Keratinocyte (primary cell): ENCODE measurements at regions not wholly inside any gene's neighbourhood (a gene's known extent, or its start where the extent isn't known, plus 50 kb on each side); places are given as distances from the start of the nearest gene placed in this dataset.
"Not testable (repeated sequence)": the region's sequence is repeated elsewhere in the genome, so short reads cannot be mapped to it uniquely, and the experiment has no call there.

Experiments
- DNase-seq: peaks from one replicate; pipeline ENCODE4 v3.0.0-alpha.2; 2011; ENCODE audit warnings: low read depth, missing footprints, low spot score
- FAIRE-seq: peaks from 2 replicates; lab custom pipeline; 2011; peaks lifted over from hg19 to GRCh38; lab: Jason Lieb, UNC
- H2AFZ ChIP-seq: 2 replicates; pipeline ENCODE4 v1.6.0; 2012; ENCODE audit warnings: low read length, control low read depth, inconsistent platforms; ENCODE audit not compliant: control insufficient read depth
- H3K27ac ChIP-seq: 2 replicates; pipeline ENCODE4 v1.5.1; 2011; ENCODE audit warnings: low read length; ENCODE audit not compliant: control insufficient read depth, insufficient read depth
- H3K27me3 ChIP-seq: 3 replicates; pipeline ENCODE4 v1.6.0; 2011; ENCODE audit warnings: low read length; ENCODE audit not compliant: control insufficient read depth, insufficient read depth; ENCODE audit errors: extremely low read depth
- H3K36me3 ChIP-seq, 2 experiments: 2 replicates in 1 of 2; 3 replicates in 1 of 2; pipeline ENCODE4 v1.5.1; 2011; ENCODE audit warnings: low read length in 2 of 2, mild to moderate bottlenecking in 1 of 2; ENCODE audit not compliant: control insufficient read depth in 2 of 2, insufficient read depth in 2 of 2; ENCODE audit errors: extremely low read depth in 1 of 2
- H3K4me1 ChIP-seq: 3 replicates; pipeline ENCODE4 v1.5.1; 2011; ENCODE audit warnings: low read length; ENCODE audit not compliant: control insufficient read depth, insufficient read depth; ENCODE audit errors: extremely low read depth
- H3K4me2 ChIP-seq: 3 replicates; pipeline ENCODE4 v1.6.0; 2011; ENCODE audit warnings: low read depth, low read length; ENCODE audit not compliant: control insufficient read depth, insufficient read depth; ENCODE audit errors: extremely low read depth
- H3K4me3 ChIP-seq, 3 experiments: fragments of 200-600 bp in 1 of 3; sonication (generic) in 1 of 3; 2 replicates in 2 of 3; 3 replicates in 1 of 3; pipeline ENCODE4 v1.5.1; 2011 to 2016; ENCODE audit warnings: low read length in 3 of 3, mild to moderate bottlenecking in 3 of 3, control low read depth in 2 of 3, inconsistent platforms in 1 of 3, low read depth in 1 of 3, mixed read lengths in 1 of 3, mixed run types in 1 of 3, moderate library complexity in 1 of 3; ENCODE audit not compliant: control insufficient read depth in 2 of 3, insufficient read depth in 2 of 3; ENCODE audit errors: extremely low read depth in 1 of 3
- H3K79me2 ChIP-seq: 2 replicates; pipeline ENCODE4 v1.6.0; 2012; ENCODE audit warnings: low read length; ENCODE audit not compliant: control insufficient read depth, insufficient read depth
- H3K9ac ChIP-seq: 3 replicates; pipeline ENCODE4 v1.6.0; 2011; ENCODE audit warnings: low read length; ENCODE audit not compliant: control insufficient read depth, insufficient read depth; ENCODE audit errors: extremely low read depth
- H3K9me1 ChIP-seq: 3 replicates; pipeline ENCODE4 v1.6.0; 2011; ENCODE audit warnings: low read length; ENCODE audit not compliant: control insufficient read depth, insufficient read depth; ENCODE audit errors: extremely low read depth
- H3K9me3 ChIP-seq: 2 replicates; pipeline ENCODE4 v1.5.1; 2012; ENCODE audit warnings: low read depth, low read length; ENCODE audit not compliant: control insufficient read depth
- H4K20me1 ChIP-seq: 3 replicates; pipeline ENCODE4 v1.6.0; 2011; ENCODE audit warnings: low read length; ENCODE audit not compliant: control insufficient read depth, insufficient read depth; ENCODE audit errors: extremely low read depth
- EZH2 ChIP-seq: IDR thresholded peaks from one replicate; pipeline ENCODE4 v1.6.1; 2012; ENCODE audit warnings: inconsistent platforms, mild to moderate bottlenecking, low read length, moderate library complexity
- dilution Hi-C: fragments of 300-500 bp; cut with MboI; formaldehyde crosslinking; loops from one replicate; pipeline ENCODE4 v1.7.0; 2020; ENCODE audit warnings: low sequenced_read_pairs; ENCODE audit not compliant: extremely low pct_ligation_motif_present
- TF ChIP-seq, protein P1 (sequence below), 3 experiments: IDR thresholded peaks in 1 of 3; conservative IDR thresholded peaks in 1 of 3; optimal IDR thresholded peaks in 1 of 3; 2 replicates in 2 of 3; 3 replicates in 1 of 3; pipeline versions ENCODE3 to v1.5.1; 2011; ENCODE audit warnings: low read length in 3 of 3, mild to moderate bottlenecking in 3 of 3, moderate library complexity in 2 of 3, control low read depth in 1 of 3, inconsistent platforms in 1 of 3; ENCODE audit not compliant: insufficient read depth in 2 of 3; ENCODE audit errors: extremely low read depth in 1 of 3

DNA sequence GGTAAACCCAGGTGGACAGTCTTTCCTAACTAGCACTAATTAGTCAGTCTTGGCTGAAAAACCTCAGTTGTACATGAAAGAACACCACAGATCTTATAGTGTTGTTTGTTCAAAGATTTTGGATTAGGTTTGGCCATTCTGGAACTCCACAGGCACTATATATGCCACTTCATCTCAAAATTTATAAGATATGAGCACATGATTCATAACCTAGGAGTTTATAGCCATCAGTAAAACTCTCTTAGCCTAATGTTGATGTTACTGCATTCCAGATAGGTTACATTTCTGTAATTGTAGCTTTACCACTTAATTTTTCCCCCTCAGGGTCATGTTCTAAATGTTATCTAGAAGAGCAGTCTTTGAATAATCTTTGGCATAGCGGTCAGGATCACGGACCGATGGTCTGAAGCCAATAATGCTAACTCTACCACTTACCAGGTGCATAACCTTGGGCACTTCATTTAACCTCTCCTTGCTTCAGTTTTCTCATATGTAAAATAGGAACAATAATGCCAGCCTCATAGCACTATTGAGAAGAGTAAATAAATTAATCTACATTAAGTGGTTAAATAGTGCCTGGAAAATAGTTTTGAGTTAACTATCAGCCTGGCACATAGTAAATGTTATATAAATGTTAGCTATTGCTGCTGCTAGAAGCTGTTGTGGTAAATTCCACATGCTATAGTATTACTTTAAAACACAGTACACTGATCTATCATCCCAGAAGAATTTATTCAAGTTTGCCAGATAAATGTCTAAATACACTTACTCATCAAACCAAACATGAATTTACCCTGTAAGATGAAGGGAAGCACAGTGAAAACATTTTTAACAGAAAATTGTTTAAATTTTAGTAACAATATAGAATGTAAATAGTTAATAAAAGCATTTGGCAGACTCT, 743.9 kb downstream of the NR2F1-AS1 start:
- no peak for DNase-seq
- TF ChIP-seq EZH2: no peak
- dilution Hi-C loops: no loop called here
- no peak overlapping the region for H3K4me3 ChIP-seq
- H3K4me1 ChIP-seq: no peaks in the 10 kb centered on the region
- no peaks in the 10 kb centered on the region for H4K20me1 ChIP-seq
- no peaks in the 10 kb centered on the region for H3K9me3 ChIP-seq
- no peak overlapping the region for H3K4me2 ChIP-seq
- H3K36me3 ChIP-seq: no peaks in the 10 kb centered on the region
- H3K27ac ChIP-seq: no peak overlapping the region
- FAIRE-seq: no peak
- H3K9me1 ChIP-seq: no peaks in the 10 kb centered on the region
- H3K79me2 ChIP-seq: no peaks in the 10 kb centered on the region
- no peaks in the 10 kb centered on the region for H3K27me3 ChIP-seq
- H2AFZ ChIP-seq: no peak overlapping the region
- H3K9ac ChIP-seq: no peak overlapping the region

DNA sequence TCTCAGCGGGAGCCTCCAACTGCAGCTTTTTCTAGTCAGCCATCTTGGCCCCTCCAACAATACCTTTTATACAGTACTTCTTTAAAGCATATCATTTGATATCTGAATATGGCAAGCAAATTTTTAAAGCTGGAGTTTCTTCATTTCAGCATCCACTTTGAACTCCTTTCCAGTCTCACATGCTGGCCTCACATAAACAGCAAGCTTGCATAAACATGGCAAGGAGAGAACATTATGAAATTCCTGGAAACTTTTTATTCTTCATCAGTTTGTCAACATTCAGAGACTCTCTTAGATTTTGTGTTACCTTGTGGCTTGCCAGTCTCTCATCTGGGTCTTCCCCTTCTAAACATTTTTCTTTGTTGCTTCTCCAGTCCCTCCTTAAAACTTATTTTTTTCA, 745.3 kb downstream of the NR2F1-AS1 start:
- no peak overlapping the region for H3K4me3 ChIP-seq
- no peaks in the 10 kb centered on the region for H3K9me3 ChIP-seq
- TF ChIP-seq, protein P1, sequence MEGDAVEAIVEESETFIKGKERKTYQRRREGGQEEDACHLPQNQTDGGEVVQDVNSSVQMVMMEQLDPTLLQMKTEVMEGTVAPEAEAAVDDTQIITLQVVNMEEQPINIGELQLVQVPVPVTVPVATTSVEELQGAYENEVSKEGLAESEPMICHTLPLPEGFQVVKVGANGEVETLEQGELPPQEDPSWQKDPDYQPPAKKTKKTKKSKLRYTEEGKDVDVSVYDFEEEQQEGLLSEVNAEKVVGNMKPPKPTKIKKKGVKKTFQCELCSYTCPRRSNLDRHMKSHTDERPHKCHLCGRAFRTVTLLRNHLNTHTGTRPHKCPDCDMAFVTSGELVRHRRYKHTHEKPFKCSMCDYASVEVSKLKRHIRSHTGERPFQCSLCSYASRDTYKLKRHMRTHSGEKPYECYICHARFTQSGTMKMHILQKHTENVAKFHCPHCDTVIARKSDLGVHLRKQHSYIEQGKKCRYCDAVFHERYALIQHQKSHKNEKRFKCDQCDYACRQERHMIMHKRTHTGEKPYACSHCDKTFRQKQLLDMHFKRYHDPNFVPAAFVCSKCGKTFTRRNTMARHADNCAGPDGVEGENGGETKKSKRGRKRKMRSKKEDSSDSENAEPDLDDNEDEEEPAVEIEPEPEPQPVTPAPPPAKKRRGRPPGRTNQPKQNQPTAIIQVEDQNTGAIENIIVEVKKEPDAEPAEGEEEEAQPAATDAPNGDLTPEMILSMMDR (optimal IDR thresholded peaks at IDR 0.05 in 1 of 3, IDR thresholded peaks at IDR 0.05 in 1 of 3, conservative IDR thresholded peaks at IDR 0.05 in 1 of 3; ENCODE audit: extremely low read depth in 1 of 3, insufficient read depth in 2 of 3, low read length in 3 of 3): no peak
- no peak for TF ChIP-seq EZH2
- no peaks in the 10 kb centered on the region for H3K4me1 ChIP-seq
- H3K27me3 ChIP-seq: no peaks in the 10 kb centered on the region
- no peak overlapping the region for H3K27ac ChIP-seq
- FAIRE-seq (no peak), DNase-seq (no peak)
- H3K4me2 ChIP-seq: no peak overlapping the region
- dilution Hi-C loops: no loop called here
- no peaks in the 10 kb centered on the region for H3K79me2 ChIP-seq
- no peaks in the 10 kb centered on the region for H3K9me1 ChIP-seq
- no peaks in the 10 kb centered on the region for H3K36me3 ChIP-seq
- H3K9ac ChIP-seq: no peak overlapping the region
- H2AFZ ChIP-seq: no peak overlapping the region
- H4K20me1 ChIP-seq: no peaks in the 10 kb centered on the region

DNA sequence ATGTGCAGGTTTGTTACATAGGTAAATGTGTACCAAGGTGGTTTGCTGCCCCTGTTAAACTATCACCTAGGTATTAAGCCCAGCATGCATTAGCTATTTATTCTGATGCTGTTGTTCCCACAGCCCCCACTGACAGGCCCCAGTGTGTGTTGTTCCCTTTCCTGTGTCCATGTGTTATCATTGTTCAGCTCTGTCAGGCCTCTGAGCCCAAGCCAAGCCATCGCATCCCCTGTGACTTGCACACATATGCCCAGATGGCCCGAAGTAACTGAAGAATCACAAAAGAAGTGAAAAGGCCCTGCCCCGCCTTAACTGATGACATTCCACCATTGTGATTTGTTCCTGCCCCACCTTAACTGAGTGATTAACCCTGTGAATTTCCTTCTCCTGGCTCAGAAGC, 757.5 kb downstream of the NR2F1-AS1 start:
- H3K4me3 ChIP-seq, FAIRE-seq, H3K4me1 ChIP-seq, H3K9ac ChIP-seq, H4K20me1 ChIP-seq, H3K36me3 ChIP-seq, H3K4me2 ChIP-seq, DNase-seq, dilution Hi-C loops, H3K9me1 ChIP-seq, H3K27me3 ChIP-seq, H2AFZ ChIP-seq, H3K27ac ChIP-seq, H3K9me3 ChIP-seq, H3K79me2 ChIP-seq: not testable (repeated sequence)
